ENCODE measurements at regions not wholly inside any gene's neighbourhood (a gene's known extent, or its start where the extent isn't known, plus 50 kb on each side); places are given as distances from the start of the nearest gene placed in this dataset.

GRCh38 chr1:195482137-195482536 is 1126.1 kb downstream of the KCNT2 start:
- DNase-seq (ENCODE audit: extremely low spot score): no peak
- ChIA-PET CTCF (no interaction called here), POLR2A (no interaction called here)
- TF ChIP-seq, protein P1, sequence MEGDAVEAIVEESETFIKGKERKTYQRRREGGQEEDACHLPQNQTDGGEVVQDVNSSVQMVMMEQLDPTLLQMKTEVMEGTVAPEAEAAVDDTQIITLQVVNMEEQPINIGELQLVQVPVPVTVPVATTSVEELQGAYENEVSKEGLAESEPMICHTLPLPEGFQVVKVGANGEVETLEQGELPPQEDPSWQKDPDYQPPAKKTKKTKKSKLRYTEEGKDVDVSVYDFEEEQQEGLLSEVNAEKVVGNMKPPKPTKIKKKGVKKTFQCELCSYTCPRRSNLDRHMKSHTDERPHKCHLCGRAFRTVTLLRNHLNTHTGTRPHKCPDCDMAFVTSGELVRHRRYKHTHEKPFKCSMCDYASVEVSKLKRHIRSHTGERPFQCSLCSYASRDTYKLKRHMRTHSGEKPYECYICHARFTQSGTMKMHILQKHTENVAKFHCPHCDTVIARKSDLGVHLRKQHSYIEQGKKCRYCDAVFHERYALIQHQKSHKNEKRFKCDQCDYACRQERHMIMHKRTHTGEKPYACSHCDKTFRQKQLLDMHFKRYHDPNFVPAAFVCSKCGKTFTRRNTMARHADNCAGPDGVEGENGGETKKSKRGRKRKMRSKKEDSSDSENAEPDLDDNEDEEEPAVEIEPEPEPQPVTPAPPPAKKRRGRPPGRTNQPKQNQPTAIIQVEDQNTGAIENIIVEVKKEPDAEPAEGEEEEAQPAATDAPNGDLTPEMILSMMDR (IDR thresholded peaks at IDR 0.05; ENCODE audit: control extremely low read depth, extremely low read depth, low read depth, missing control alignments): no peak

DNA sequence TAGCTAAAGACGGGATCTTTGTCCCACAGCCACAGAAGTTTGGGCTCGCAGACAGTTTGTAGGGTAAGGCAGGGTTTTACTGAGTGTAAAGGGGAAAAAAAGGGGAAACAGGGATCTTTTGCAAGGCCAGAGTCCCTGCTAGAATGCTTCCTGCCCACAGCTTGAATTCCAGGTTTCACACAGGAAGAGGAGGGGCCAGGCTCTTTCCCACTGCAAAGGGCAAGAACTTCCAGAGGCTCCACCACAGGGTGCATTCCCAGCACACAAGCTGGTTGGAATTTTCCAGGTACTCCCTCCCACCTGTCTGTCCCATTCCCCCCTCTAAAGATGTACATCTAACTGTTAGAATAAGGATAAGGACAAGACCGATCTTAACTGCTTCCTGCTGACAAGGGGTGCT is 1126.9 kb downstream of the KCNT2 start:
- ChIA-PET CTCF (no interaction called here), POLR2A (no interaction called here)
- DNase-seq (ENCODE audit: extremely low spot score): no peak
- TF ChIP-seq, protein P1 (IDR thresholded peaks at IDR 0.05; ENCODE audit: control extremely low read depth, extremely low read depth, low read depth, missing control alignments): no peak

- TF ChIP-seq, protein P1 (IDR thresholded peaks at IDR 0.05; ENCODE audit: control extremely low read depth, extremely low read depth, low read depth, missing control alignments): no peak
- no peak for DNase-seq (ENCODE audit: extremely low spot score)
- CTCF ChIA-PET: no interaction called here
Observed at GRCh38 chr1:195475568-195475967, 1132.7 kb downstream of the KCNT2 start.

GRCh38 chr1:195472291-195472690 is 1135.9 kb downstream of the KCNT2 start:
- ChIA-PET POLR2A (no interaction called here), CTCF (no interaction called here)
- TF ChIP-seq, protein P1 (IDR thresholded peaks at IDR 0.05; ENCODE audit: control extremely low read depth, extremely low read depth, low read depth, missing control alignments): no peak
- no peak for DNase-seq (ENCODE audit: extremely low spot score)

More at GRCh38 chr1:195475568-195475967, 1132.7 kb downstream of the KCNT2 start:
- POLR2A ChIA-PET: no interaction called here

DNA sequence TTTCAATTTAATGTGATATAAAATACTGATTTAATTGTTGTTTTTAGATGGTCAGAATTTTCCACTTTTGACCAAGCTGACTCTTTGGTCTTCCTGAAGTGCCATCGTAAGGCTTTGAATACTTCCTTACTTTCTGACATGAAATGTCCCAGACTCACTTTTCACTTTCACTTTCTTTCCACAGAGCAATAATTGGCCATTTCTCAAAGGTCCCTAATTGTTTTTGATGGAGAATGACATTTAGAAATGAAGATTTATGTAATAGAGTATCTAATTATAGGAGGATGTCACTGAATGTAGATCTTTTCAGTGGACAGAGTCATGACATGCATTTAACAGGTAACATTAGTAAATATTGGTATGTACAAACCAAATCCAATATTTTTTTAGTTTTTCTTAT is 1141.6 kb downstream of the KCNT2 start:
- ChIA-PET POLR2A (no interaction called here), CTCF (no interaction called here)
- TF ChIP-seq, protein P1 (IDR thresholded peaks at IDR 0.05; ENCODE audit: control extremely low read depth, extremely low read depth, low read depth, missing control alignments): no peak
- no peak for DNase-seq (ENCODE audit: extremely low spot score)

- ChIA-PET POLR2A (no interaction called here), CTCF (interaction anchor here (1.1 kb wide), 1 partner anchor 8 kb away, joined by 3 read pairs; no protein-coding TSS in a partner anchor)
- DNase-seq (ENCODE audit: extremely low spot score): no peak
- TF ChIP-seq, protein P1 (IDR thresholded peaks at IDR 0.05; ENCODE audit: control extremely low read depth, extremely low read depth, low read depth, missing control alignments): no peak
Observed at GRCh38 chr1:195462646-195463045, 1145.6 kb downstream of the KCNT2 start.

DNA sequence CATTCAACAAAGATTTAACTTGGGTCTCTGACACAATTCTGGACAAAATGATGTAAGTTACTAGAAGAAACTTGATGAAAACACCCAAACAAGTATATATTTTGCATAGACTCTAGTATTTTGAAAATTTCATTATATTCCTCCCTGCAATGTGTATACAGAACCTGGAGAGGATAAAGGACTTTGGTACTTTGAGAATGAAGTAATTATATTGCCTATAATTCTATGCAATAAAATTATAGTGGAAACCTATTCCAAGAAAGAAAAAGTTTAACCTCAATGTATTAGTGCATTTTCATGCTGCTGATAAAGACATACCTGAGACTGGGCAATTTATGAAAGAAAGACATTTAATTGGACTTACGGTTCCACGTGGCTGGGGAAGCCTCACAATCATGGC is 1146.1 kb downstream of the KCNT2 start:
- POLR2A ChIA-PET: no interaction called here
- no peak for DNase-seq (ENCODE audit: extremely low spot score)
- TF ChIP-seq, protein P1 (IDR thresholded peaks at IDR 0.05; ENCODE audit: control extremely low read depth, extremely low read depth, low read depth, missing control alignments): no peak
- CTCF ChIA-PET: interaction anchor here (1.1 kb wide), 1 partner anchor 8 kb away, joined by 3 read pairs; no protein-coding TSS in a partner anchor

Measured in GM10248 (cell line).